Cerebellar cortex (tissue), 1 donor: ENCODE measurements at regions not wholly inside any gene's neighbourhood (a gene's known extent, or its start where the extent isn't known, plus 50 kb on each side); places are given as distances from the start of the nearest gene placed in this dataset.
"Not testable (repeated sequence)": the region's sequence is repeated elsewhere in the genome, so short reads cannot be mapped to it uniquely, and the experiment has no call there.

Experiments
- DNase-seq: peaks from one replicate; pipeline ENCODE4 v3.0.0-alpha.2; 2015; ENCODE audit warnings: low spot score

DNA sequence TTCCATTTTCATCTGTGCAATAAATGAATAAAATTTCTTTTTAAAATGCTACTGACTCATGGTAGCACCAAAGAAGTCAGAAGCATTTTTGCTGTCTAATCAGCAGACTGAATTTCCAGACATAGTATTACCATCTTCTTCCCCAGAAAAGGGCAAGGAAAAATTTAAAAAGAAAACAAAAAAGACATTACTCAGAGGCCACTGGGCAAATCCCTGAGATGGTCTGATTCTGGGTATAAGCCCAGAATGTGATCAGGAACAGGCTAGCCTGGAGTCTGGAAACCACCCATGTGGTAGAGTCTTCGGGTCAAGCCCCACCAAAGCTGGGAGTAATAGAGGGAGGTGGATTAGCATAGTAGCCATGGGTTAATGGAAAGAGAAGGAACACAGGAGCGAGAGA is 342.8 kb downstream of the FBXW7 start:
- DNase-seq, result no peak

DNA sequence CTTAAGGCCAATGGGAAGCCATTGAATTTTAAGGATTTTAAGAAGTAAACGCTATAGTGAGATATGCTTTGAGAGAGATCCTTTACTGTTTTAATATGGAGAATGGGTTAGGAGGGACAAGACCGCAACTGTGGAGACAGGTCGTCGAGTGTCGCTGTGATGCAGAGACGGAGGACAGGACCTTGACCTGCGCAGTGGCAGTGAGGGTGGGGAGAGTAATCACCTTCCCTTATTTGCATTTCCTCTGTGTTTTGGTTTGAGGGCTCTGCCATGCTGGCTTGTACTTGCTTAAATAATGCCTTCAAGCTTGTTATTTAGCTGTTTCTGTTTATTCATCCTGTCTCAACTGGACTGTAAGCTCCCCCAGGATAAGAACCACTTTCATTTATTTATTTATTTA is 345.0 kb downstream of the FBXW7 start:
- no peak for DNase-seq

DNA sequence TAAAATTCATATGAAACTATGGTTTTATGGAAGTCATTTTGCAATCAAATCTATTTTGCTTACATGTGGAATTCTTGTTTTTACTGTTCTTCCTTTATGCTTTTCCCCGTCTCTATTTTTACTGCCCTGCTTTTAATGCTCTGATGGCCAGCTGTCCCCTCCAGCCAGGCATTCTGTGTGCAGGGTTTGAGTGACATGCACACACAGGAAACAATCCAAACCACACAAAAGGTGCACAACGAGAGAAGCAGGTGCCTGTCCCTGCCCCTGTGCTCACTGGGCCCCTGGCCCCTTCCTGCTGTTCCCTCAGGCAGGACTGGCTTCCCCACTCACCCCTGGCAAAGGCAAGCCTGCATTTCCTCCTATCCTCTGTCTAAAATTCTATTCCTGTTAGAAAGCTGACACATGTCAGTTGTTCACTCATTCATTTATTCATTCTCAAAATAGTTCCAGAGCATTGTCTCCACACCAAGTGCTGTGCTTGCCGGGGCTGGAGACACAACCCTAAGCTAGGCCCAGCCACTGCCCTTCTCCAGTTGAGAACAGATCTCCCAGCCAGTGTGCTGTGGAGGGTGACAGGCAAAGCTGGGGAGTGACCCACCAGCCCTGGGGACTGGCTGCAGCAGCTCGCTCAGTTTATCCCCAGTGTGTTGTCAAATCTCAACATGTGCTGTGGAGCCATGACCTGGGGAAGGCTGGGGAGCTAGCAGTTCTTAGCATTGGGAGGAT is 346.3 kb downstream of the FBXW7 start:
- DNase-seq, result peak; percentile 9

DNA sequence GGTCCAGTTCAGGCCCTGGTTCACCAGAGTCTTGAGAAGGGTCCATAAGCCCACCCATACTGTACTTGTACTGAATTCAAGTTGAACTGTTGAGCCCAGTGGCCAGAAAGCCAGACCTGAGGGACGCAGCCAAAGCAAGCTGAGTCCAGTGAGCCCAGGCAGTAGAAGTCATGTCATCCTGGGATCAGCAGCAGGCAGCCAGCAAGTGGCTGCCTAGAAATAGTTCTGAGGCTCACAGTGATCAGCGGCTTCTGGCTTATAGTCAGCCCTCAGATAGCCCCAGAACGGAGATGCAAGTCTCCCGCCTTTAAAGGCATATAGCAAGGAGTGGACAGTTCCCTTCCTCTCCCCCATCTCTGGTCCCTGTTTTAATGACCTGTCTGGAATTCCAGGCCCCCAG is 347.1 kb downstream of the FBXW7 start:
- peak; percentile 31 for DNase-seq

DNA sequence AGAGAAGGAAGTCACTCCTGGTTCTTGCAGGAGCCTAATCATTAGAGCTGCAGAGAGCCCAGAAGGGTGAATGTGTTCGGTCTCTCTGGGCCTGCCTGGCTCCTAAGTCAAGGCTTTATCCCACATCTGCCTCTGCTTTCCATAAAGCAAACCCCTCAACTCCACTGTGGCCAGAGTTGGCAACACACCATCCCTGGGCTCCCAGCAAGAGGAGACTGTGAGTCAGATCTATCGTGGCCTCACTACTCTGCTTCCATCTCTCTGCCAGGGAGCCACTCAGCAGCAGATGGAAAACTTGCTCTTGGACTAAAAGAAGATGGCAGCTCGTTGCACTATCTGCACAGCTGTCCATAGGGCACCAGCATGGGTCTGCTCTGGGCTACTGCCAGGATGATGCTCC is 348.2 kb downstream of the FBXW7 start:
- no peak for DNase-seq

DNA sequence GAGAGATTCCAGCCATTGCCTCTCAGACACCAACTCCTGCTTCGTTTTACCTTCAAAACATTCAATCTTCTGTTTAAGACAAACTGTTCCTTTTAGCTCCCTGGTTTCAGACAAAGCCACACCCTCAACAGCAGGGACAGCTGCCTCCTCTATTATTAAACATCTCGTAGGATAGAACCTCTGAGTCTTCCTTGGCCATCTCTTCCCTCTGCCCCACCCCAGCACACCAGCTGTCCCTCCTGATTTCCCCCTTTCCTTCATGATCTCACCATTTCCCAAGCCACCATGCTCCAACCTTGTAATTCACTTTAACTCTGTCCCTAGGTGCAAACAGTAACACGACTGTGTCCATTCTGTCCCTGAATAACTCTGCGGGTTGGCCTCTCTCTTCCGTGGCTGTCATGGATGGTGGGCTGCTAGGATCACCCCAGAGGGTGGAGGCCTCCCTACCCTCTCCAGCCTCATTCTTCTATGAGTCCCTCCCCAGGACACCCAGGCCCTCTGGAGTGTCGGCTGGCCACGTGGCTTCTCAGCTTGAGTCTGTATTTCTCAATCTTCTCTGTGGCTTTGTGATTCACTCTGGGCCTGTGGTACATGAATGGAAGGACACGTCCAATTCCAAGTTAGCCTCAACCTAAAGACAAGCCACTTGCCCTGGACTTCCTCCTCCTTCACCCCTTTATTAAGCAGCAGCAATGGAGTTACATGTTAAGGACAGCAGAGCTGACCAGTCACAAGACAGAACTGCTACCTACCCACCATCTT is 349.9 kb downstream of the FBXW7 start:
- no peak for DNase-seq

DNA sequence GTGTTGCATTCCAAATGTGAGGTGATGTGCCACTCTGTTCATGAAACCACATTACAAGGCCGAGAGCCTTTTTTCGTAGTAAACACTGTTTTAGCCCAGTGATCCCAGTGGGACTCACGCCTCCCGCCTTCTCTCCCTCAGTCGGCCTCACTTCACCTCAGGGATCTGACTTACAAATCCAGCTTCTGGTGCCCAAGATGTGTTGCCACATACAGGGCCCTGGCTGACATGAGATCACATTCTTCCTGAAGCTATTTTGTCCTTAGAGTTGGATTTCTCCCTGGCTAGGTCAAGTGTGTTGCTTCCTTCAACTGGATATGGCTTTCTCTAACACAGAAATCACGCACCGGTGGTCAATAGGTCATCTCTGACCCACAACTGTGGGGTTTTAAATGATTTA is 354.7 kb downstream of the FBXW7 start:
- DNase-seq, result no peak

DNA sequence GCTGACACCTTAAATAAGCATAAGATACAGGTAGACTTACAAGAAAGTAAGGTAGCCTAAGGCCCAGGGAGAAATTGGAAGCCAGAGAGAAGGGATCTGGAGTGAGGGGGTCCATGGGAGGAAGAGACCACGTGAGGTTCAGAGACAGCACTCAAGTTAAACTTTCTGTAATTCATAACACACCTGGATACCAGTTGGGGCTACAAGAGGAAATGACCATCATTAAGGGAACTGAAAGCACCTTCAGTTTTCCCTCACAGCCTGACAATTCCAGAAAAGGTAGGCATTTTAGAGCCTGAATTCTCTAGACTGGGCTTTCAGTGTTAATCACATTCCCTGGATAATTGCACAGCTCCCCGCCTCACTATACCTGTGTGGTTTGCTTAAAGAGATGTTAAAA is 355.5 kb downstream of the FBXW7 start:
- no peak for DNase-seq

DNA sequence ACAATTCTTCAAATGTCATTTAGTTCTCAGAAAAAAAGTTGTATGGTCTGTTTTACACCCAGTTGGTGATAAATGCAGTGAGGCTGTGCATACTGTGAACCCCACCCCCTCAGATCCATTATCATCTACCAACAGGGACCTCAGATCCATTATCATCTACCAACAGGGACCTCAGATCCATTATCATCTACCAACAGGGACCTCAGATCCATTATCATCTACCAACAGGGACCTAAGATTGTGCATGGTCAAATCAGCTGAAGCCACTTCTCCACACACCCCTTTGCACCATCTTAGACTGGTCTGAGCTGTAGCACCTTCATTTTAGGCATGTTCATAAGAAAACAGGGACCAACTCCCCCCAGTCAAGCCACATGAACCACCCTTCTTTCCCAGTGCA is 358.4 kb downstream of the FBXW7 start:
- DNase-seq, result not testable (repeated sequence)

DNA sequence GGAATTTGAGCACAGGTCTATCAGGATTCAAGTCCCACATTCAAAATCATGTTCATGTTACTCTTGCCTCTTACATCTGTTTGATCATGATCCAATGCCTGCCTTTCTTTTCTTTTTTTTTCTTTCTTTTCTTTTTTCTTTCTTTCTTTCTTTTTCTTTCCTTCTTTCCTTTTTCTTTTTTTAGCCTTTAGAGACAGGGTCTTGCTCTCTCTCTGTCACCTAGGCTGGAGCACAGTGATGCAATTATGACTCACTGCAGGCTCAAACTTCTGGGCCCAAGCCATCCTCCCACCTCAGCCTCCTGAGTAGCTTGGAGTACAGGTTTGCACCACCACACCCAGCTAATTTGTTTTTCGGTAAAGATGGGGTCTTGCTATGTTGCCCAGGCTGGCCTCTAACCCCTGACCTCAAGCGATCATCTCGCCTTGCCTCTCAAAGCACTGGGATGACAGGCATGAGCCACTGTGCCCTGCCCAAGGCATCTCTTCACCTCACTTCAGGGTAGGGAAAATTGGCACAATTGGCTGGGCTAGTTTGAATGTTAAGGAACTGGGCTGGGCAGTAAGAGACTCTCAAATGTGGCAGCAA is 359.2 kb downstream of the FBXW7 start:
- DNase-seq, result no peak

DNA sequence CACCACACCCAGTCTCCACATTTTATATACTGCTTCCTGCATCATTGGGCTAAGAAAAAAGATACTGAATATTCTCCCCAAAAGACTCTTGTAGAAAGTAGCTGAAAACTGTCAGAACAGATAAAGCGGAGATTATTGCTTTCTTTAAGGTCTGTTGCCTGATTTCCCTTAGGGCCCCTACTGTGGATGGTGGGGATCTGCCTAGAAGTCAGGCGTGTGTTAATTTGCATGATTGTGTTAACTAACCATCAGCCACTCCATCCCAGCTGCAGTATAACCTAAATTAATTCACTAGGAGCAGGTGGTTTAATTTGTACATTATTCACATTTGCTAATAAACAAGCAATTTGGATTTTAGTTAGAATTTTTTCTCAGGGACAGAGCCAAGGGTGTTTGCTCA is 360.3 kb downstream of the FBXW7 start:
- DNase-seq, result no peak

DNA sequence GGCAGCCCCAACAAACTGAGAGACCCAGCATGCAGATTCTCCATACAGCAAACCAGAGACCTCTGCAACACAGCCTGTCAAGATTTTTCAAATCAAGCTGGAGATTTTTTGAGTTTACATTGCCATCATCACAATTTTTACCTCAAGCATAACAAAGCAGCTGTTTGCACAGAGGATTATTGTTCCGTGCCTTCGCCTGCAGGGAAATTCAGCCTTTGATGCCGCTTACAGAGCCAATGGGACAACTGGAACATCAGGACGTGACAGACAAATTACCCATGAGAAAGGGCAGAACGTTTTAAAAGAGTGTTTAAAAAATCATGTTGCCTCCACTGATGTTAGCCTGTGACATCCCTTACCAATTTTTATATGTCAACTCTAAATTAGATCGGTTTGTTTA is 363.7 kb downstream of the FBXW7 start:
- no peak for DNase-seq

DNA sequence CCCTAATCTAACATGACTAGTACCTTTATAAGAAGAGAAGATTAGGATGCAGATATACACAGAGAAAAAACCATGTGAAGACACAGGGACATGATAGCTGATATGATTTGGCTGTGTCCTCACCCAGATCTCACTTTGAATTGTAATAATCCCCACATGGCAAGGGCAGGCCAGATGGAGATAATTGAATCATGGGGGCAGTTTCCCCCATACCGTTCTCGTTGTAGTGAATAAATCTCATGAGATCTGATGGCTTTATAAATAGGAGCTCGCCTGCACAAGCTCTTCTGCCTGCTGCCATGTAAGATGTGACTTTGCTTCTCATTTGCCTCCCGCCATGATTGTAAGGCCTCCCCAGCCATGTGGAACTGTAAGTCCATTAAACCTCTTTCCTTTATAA is 364.3 kb downstream of the FBXW7 start:
- no peak for DNase-seq

DNA sequence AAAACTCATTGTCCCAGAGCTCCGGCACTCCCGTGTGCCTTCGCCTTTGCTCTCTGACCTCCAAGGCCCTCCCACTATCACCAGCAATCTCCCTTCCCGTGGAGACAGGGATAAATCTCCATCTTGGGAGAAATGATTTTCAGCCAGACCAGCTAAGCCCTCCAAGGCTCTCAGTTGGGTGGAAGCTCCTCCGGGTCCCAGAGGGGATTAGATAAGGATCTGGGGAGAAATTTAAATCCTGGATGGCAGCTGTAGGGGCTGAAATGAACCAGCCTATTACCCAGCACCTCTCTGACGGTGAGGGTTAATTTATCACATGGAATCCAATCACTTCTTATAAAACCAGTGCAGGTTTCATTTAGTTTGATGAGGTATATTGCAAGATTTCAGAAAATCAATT is 366.2 kb downstream of the FBXW7 start:
- no peak for DNase-seq

DNA sequence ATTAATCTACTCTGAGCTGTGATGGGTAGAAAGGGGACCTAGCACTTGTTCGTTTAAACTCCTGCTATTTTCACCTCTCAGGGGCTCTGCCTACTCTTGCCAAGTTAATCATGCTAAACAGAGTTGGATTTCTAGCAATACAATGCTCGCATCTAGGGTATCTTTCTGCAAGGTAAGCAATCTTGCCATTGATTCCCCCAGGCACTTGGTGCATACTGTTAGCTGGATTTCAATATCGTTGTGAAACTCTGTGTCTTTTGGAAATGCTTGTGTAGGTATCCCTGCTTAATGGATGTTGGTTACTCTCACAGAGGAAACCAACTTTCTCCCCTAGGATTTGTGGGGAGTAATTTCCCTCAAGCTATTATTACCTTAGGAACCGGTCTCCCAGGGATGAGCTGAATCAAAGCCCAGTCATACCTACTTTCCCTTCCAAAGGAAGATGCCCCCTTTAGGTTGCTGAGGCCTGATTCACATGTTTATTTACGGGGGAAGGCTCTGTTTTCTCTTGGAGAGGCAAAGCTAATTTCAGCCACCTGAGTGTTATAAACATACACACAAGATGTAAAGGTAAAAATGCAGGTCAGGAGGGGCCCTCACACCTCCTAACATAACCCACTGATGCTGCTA is 366.8 kb downstream of the FBXW7 start:
- DNase-seq, result no peak

DNA sequence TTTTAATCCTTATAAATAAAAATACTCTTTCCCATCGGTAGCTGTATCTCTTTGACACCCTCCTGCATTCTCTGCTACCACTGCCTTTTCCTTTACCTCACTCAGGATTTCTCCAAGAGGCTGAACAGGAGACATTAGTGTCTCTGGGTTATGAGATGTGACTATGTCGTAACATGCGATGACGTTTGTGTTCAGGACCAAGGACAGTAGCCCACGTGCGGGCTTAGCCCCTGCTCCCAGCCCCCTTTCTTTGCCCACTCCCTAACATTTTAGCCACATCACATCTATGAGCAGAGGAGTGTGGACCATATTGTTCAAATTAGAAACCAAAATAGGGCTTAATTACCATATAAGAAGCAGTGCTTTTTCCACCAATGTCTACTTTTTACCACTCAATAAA is 369.3 kb downstream of the FBXW7 start:
- DNase-seq, result no peak

DNA sequence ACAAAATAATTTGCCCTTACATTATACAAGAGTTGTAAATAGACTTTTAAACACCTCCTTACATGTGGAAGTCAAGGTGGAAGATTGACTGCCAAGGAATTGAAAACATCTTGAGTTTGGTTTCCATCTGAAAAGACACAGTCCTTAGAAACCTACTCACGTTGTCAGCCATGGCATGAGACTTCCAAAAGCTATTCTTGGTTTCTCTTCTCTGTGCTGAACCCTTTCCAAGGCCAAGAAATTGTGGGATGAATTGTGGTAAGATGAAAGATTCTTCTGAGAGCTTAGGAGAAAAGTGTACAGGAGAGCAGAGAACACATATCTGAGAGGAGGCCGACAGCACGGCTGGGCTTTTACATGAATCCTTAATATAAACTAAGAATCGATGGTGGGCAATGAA is 370.0 kb downstream of the FBXW7 start:
- no peak for DNase-seq

DNA sequence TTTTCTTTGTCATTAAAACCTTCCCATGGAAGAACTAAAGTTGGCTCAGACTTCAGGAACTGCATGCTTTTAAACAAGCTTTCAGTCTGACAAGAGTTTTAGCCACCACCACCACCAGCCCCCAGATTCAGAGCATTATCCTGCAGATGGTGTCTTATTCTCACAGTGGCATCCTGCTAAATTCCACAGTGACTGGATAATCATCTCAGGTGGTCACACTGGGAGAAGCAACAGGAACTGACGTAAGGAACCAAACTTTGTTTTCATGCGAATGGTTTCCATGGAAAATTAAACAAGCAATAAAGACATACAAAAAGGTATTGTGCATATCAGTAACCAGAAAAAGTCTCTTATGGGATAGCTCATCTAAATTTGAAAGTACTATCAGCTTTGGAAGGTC is 370.7 kb downstream of the FBXW7 start:
- no peak for DNase-seq

DNA sequence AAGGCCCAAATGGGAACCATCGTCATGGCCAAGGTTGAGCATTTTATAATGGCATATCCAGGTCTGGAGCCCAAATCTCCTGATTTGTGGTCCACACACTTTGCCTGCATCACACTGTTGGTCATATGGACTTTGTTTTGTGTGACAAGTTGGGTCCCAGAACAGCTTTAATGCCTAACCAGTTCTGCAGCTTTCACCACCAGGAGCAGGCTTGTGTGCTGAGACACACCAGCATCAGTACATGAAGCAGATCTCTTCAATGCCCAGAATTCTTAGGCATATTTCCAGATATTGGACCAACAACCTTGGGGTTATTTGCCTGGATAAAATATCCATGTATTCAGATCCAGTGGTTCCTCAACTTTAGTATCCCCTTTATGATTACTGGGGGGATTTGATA is 371.3 kb downstream of the FBXW7 start:
- no peak for DNase-seq

DNA sequence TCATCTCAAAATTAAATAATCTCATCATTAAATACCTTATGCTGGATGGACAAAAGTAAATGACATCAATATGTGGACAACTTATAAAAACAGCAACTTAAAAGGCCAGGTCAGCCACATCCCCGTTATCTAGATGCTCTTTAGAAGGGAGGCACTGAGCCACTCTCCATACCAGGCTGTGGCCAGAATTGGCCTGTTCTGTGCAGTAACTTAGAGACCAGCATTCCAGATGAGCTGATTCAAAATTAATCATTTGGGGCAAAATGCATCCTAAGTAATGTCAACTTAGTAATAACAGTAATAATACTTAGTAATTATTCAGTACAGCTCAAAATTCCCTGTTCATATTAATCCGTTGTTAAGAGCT is 373.6 kb downstream of the FBXW7 start:
- no peak for DNase-seq

DNA sequence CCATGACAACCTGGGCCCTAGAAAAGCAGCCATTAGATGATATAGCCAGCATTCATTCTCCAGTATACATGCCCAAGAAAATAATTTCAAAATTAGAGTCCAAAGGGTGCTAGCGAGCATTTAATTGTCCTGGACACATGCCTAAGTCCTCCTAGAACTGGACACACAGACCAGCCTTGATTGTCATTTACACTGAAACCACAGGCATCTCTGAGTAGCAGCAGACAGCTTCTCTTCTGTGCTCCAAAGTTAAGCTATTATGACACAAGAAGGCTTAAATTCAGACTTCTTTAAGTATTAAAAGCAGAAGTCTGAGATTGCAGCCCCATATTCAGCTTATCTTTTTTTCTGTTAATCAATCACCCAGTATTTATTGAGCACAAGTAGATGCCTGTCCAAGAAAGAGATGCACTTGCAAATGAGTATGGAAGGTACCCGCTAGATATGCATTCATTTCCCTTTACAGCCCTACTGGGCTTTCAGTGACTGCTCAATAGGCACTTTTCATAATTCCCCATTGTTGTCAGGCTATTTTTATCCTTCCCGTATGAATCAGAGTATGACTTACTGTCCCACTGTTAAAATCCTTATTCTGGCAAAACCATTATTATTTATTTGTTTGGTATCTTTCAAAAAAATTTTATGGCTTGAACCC is 374.1 kb downstream of the FBXW7 start:
- DNase-seq, result no peak

DNA sequence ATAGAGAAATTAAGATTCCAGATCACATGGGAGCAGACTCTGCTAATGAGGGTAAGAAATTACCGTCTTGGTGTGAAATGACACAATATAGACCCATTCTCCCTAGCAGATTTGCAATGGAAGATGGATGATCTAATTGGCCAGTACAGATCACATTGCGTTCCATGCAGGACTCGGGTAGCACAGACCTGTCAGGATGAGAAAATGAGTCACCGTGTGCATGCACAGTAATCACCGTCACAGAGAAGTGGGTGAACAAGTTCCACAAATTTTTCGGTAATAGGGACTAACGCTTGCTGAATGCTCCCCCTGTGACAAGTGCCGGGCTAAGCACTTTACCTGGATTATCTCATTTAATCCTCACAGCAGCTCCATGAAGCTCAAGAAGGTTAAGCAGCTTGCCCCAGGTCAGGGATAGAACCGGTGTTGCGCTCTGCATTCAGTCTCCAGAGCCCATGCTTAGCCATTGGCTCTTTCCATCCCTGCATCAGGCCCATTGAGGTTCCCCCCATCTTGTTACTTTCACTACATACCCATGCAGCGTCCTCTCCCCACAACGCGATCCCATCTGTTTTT is 375.6 kb downstream of the FBXW7 start:
- DNase-seq, result no peak
